Mesendoderm (in vitro differentiated cells): ENCODE measurements at regions not wholly inside any gene's neighbourhood (a gene's known extent, or its start where the extent isn't known, plus 50 kb on each side); places are given as distances from the start of the nearest gene placed in this dataset.

Experiments used
- DNase-seq: peaks from one replicate; pipeline ENCODE4 v3.0.0; 2013
- H2AK5ac ChIP-seq: 2 replicates; pipeline ENCODE4 v1.6.1; 2013; ENCODE audit warnings: low read length, inconsistent platforms
- H2BK120ac ChIP-seq: 2 replicates; pipeline ENCODE4 v1.6.1; 2013; ENCODE audit warnings: low read depth, mild to moderate bottlenecking, low read length, moderate library complexity, mixed read lengths
- H2BK15ac ChIP-seq: replicated peaks from 2 replicates; pipeline ENCODE4 v1.6.1; 2013; ENCODE audit warnings: low read depth, mild to moderate bottlenecking, moderate library complexity
- H2BK5ac ChIP-seq: 2 replicates; pipeline ENCODE4 v1.6.1; 2013; ENCODE audit warnings: low read length, inconsistent platforms
- H3K18ac ChIP-seq: 2 replicates; pipeline ENCODE4 v1.6.1; 2013; ENCODE audit warnings: mild to moderate bottlenecking, low read length, mixed read lengths
- H3K23ac ChIP-seq: one replicate; pipeline ENCODE4 v1.6.1; 2013; ENCODE audit warnings: low read length
- H3K27ac ChIP-seq: 2 replicates; pipeline ENCODE4 v1.5.1; 2013; ENCODE audit warnings: low read depth, mild to moderate bottlenecking, inconsistent platforms, low read length, moderate library complexity
- H3K27me3 ChIP-seq: 2 replicates; pipeline ENCODE4 v1.6.1; 2013; ENCODE audit warnings: low read length, control low read depth, mild to moderate bottlenecking, inconsistent platforms; ENCODE audit not compliant: insufficient read depth, poor library complexity
- H3K36me3 ChIP-seq: 2 replicates; pipeline ENCODE4 v1.6.1; 2013; ENCODE audit warnings: low read length, inconsistent platforms; ENCODE audit not compliant: control insufficient read depth, insufficient read depth
- H3K4ac ChIP-seq: one replicate; pipeline ENCODE4 v1.6.1; 2013; ENCODE audit warnings: low read depth, mild to moderate bottlenecking, low read length, moderate library complexity
- H3K4me1 ChIP-seq: 2 replicates; pipeline ENCODE4 v1.6.1; 2013; ENCODE audit warnings: low read depth, low read length, inconsistent platforms; ENCODE audit not compliant: control insufficient read depth
- H3K4me2 ChIP-seq: 2 replicates; pipeline ENCODE4 v1.6.1; 2013; ENCODE audit warnings: low read length
- H3K4me3 ChIP-seq: 2 replicates; pipeline ENCODE4 v1.5.1; 2013; ENCODE audit warnings: mild to moderate bottlenecking, low read length
- H3K56ac ChIP-seq: one replicate; pipeline ENCODE4 v1.6.1; 2013; ENCODE audit warnings: low read length
- H3K79me1 ChIP-seq: 2 replicates; pipeline ENCODE4 v1.6.1; 2013; ENCODE audit warnings: low read length, inconsistent platforms
- H3K79me2 ChIP-seq: 2 replicates; pipeline ENCODE4 v1.6.1; 2013; ENCODE audit warnings: mild to moderate bottlenecking, low read length; ENCODE audit not compliant: control insufficient read depth, insufficient read depth
- H3K9ac ChIP-seq: 2 replicates; pipeline ENCODE4 v1.6.1; 2013; ENCODE audit warnings: low read length, inconsistent platforms
- H4K5ac ChIP-seq: one replicate; pipeline ENCODE4 v1.6.1; 2013; ENCODE audit warnings: low read length
- H4K8ac ChIP-seq: one replicate; pipeline ENCODE4 v1.6.1; 2013; ENCODE audit warnings: low read depth, mild to moderate bottlenecking, control low read depth, low read length, moderate library complexity
- WGBS: extraction: QIAGEN DNeasy Blood & Tissue Kit; methylation state at CpG from one replicate; pipeline ENCODE4 v1.1.7; 2013; ENCODE audit warnings: low lambda C conversion rate, missing lambda C conversion rate; ENCODE audit not compliant: insufficient coverage; ENCODE audit errors: extremely low coverage; 5-methylcytosine and 5-hydroxymethylcytosine counted together

DNA sequence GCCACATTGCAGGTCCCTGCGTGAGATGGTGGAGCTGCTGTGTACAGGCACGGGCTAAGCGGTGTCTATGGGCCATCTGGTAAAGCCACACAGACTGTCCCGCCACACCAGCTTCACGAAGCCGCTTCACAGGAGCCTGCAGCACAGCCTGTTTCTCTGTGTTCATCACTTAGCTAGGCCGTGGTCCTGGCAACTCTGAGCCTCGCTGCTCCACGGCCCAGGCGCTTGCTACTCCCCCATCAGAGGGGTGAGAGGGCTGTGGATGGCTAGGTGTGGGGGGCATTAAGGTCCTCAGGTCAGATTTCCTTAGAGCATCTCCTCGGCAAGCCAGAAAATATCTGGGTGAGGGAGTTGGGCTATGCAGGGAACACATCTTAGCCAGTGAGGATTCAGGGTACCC lies 225.7 kb downstream of the GLI2 start:
- Histone ChIP-seq H3K9ac (no peak overlapping the region), H3K4ac (no peak overlapping the region), H4K8ac (no peak overlapping the region), H2BK120ac (no peak overlapping the region), H3K56ac (no peak overlapping the region), H3K4me1 (no peaks in the 10 kb centered on the region), H3K27me3 (no peaks in the 10 kb centered on the region), H3K27ac (no peak overlapping the region), H3K79me1 (no peaks in the 10 kb centered on the region), H3K36me3 (no peaks in the 10 kb centered on the region), H2AK5ac (no peak overlapping the region), H3K23ac (no peak overlapping the region), H3K4me2 (no peak overlapping the region), H3K79me2 (no peaks in the 10 kb centered on the region), H3K4me3 (no peak overlapping the region), H2BK5ac (no peak overlapping the region), H3K18ac (no peak overlapping the region), H2BK15ac (no peak overlapping the region), H4K5ac (no peak overlapping the region)
- DNase-seq, result no peak
- no CpG with 5 or more reads among the region's 11 CpGs for WGBS

DNA sequence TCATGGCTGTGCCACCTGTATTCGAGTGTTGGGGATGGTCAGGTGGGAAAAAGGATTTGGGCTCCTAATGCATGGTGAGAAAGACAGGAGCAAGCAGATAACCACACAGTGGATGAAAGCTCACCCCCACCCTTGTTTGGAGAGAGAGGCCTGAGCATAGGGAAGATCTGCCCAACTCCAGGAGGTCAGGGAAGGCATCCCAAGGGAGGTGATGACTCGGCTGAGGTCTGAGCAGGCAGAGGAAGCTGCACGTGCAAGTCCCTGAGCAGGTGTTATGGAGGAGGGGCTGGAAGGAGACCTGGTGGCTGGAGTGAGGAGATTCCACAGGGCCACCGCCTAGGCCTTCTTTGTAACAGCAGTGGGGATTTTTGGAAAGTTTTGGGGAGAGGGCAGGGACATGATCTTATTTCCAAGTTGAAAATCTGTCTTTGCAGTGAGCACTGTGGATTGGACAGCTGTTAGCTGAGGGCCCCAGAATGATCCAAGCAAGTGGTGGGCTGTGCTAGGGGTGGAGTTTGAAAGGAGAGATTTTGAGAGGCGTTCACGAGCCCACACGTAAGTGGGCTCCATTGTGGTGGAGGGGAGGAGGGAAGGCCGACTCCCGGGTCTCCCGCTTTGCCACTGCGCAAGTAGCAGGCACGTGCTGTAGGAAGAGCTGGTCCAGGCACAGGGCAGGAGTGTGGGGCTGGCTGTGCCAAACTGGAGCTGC lies 228.5 kb downstream of the GLI2 start:
- Histone ChIP-seq H3K4ac (no peak overlapping the region), H3K23ac (no peak overlapping the region), H4K5ac (no peak overlapping the region), H3K18ac (no peak overlapping the region), H3K4me1 (no peaks in the 10 kb centered on the region), H3K79me1 (no peaks in the 10 kb centered on the region), H3K27ac (no peak overlapping the region), H2BK5ac (no peak overlapping the region), H4K8ac (no peak overlapping the region), H3K36me3 (peaks cover 4% of the 10 kb centered on the region), H3K9ac (no peak overlapping the region), H3K4me2 (no peak overlapping the region), H2AK5ac (no peak overlapping the region), H3K56ac (no peak overlapping the region), H2BK120ac (no peak overlapping the region), H2BK15ac (no peak overlapping the region), H3K27me3 (no peaks in the 10 kb centered on the region), H3K79me2 (no peaks in the 10 kb centered on the region), H3K4me3 (no peak overlapping the region)
- WGBS, result no CpG with 5 or more reads among the region's 12 CpGs
- DNase-seq, result no peak

DNA sequence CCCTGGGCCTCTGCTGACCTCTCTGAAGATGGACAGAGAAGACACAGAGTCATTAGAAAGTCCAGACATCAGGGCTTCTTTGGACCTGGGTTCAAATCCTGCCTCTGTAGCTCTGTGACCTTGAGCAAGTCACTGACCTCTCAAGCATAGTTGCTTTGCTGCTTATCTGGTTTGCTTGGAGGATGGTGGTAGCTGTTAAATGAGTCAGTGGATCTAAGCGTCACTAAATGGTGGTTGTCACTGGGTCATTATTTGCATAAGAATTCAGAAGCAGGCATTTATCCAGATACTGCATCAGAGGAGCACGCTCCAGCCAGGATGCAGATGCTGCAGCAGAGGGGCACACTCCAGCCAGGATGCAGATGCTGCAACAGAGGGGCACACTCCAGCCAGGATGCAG lies 229.2 kb downstream of the GLI2 start:
- Histone ChIP-seq H3K56ac (no peak overlapping the region), H3K79me1 (no peaks in the 10 kb centered on the region), H3K36me3 (peaks cover 6% of the 10 kb centered on the region), H3K18ac (no peak overlapping the region), H2BK120ac (no peak overlapping the region), H4K5ac (no peak overlapping the region), H3K79me2 (no peaks in the 10 kb centered on the region), H3K4me1 (no peaks in the 10 kb centered on the region), H2BK15ac (no peak overlapping the region), H3K23ac (no peak overlapping the region), H3K4me2 (no peak overlapping the region), H3K9ac (no peak overlapping the region), H2BK5ac (no peak overlapping the region), H2AK5ac (no peak overlapping the region), H3K4ac (no peak overlapping the region), H4K8ac (no peak overlapping the region), H3K4me3 (no peak overlapping the region), H3K27me3 (no peaks in the 10 kb centered on the region), H3K27ac (no peak overlapping the region)
- no CpG with 5 or more reads among the region's 2 CpGs for WGBS
- no peak for DNase-seq

DNA sequence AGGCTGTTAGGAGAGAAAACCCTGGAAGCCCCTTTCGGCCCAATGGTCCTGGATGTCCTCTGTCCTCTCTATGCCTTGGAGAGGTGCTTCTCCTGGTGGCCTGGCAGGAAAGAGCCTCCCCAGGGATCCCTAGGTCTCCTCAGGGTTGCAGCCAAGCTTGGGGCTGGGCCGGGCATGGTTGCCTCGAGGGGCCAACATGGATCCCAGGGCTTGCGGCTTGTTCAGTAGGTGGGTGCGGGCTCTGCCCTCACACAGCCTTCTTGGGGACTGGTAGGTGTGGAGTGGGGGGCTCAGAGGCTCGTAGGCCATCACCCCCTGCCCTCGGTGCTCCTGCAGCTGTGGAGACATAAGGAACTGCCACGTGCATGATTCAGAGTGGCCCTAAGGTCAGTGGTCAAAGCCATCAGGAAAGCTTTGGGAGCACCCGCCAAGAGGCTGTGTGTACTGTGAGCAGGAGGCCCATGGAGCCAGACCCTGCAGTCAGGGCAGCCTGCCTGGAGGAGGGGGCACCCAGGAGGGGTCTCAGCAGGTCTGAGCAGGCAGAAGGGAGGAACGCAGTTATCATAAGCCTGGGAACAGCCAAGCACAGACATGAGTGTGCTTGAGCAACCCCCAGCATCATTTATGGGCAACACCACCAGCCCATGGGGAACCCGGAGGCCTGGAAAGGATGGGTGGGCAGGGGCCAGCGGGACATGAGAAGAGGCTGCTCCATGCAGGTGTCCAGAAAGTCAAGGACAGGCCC lies 231.0 kb downstream of the GLI2 start:
- H3K79me1 ChIP-seq, result no peaks in the 10 kb centered on the region
- WGBS, result no CpG with 5 or more reads among the region's 12 CpGs
- H3K4me3 ChIP-seq, result no peak overlapping the region
- no peak overlapping the region for H3K18ac ChIP-seq
- no peak overlapping the region for H4K5ac ChIP-seq
- no peak overlapping the region for H2BK5ac ChIP-seq
- DNase-seq, result no peak
- no peaks in the 10 kb centered on the region for H3K79me2 ChIP-seq
- H3K4ac ChIP-seq, result no peak overlapping the region
- H2AK5ac ChIP-seq, result no peak overlapping the region
- no peak overlapping the region for H3K23ac ChIP-seq
- peaks cover 6% of the 10 kb centered on the region for H3K36me3 ChIP-seq
- H3K4me2 ChIP-seq, result no peak overlapping the region
- H3K56ac ChIP-seq, result no peak overlapping the region
- H4K8ac ChIP-seq, result no peak overlapping the region
- H3K4me1 ChIP-seq, result no peaks in the 10 kb centered on the region
- H3K27ac ChIP-seq, result no peak overlapping the region
- H3K27me3 ChIP-seq, result no peaks in the 10 kb centered on the region
- no peak overlapping the region for H2BK15ac ChIP-seq
- no peak overlapping the region for H2BK120ac ChIP-seq
- no peak overlapping the region for H3K9ac ChIP-seq

DNA sequence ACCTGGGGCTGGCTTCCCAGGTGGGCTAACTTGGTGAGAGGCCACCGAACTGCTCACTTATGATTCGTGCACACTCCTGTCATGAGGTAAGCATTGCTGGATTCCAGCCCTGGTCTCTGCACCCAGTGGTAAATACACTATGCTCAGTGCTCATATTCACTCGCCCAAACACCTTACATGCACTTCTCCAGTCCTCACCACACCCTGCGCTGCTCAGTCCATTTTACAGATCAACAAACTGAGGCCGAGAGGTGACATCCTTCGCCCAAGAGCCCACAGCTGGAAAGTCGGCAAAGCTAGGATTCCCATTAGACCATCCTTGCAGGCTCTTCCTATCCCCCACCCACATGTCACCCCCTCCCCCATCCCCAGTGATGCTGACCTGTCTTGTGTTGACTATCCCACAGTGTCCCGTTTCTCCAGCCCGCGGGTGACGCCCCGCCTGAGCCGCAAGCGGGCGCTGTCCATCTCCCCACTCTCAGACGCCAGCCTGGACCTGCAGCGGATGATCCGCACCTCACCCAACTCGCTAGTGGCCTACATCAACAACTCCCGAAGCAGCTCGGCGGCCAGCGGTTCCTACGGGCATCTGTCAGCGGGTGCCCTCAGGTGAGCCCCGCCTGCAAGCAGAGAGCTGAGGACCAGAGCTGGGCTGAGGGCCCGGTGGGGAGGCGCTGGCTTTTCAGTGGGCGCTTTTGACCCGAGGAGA lies 232.8 kb downstream of the GLI2 start:
- no peak for DNase-seq
- H4K8ac ChIP-seq, result no peak overlapping the region
- no CpG with 5 or more reads among the region's 30 CpGs for WGBS
- no peak overlapping the region for H3K4me3 ChIP-seq
- H3K4me2 ChIP-seq, result no peak overlapping the region
- no peaks in the 10 kb centered on the region for H3K4me1 ChIP-seq
- H3K27me3 ChIP-seq, result no peaks in the 10 kb centered on the region
- no peak overlapping the region for H3K27ac ChIP-seq
- no peaks in the 10 kb centered on the region for H3K79me2 ChIP-seq
- no peak overlapping the region for H3K4ac ChIP-seq
- H3K79me1 ChIP-seq, result no peaks in the 10 kb centered on the region
- H3K36me3 ChIP-seq, result peaks cover 6% of the 10 kb centered on the region
- H2BK120ac ChIP-seq, result no peak overlapping the region
- no peak overlapping the region for H3K23ac ChIP-seq
- H3K18ac ChIP-seq, result no peak overlapping the region
- H3K56ac ChIP-seq, result no peak overlapping the region
- no peak overlapping the region for H2AK5ac ChIP-seq
- no peak overlapping the region for H4K5ac ChIP-seq
- no peak overlapping the region for H2BK15ac ChIP-seq
- no peak overlapping the region for H2BK5ac ChIP-seq
- H3K9ac ChIP-seq, result no peak overlapping the region
